A549 (cell line): ENCODE measurements at regions not wholly inside any gene's neighbourhood (a gene's known extent, or its start where the extent isn't known, plus 50 kb on each side); places are given as distances from the start of the nearest gene placed in this dataset.

Experiments used
- BHLHE40 ChIP-seq: IDR thresholded peaks from 2 replicates; pipeline ENCODE4 v1.6.1; 2012; ENCODE audit warnings: low read depth, low read length, inconsistent platforms
- CHD2 ChIP-seq: fragments of 150-350 bp; IDR thresholded peaks from 2 replicates; pipeline ENCODE4 v1.6.1; 2014; ENCODE audit warnings: low read length; ENCODE audit not compliant: partially characterized antibody
- CTCF ChIP-seq: fragments of >200 bp; sonication (Bioruptor Twin); formaldehyde crosslinking; IDR thresholded peaks from 3 replicates; pipeline ENCODE4 v1.5.1; 2016
- EP300 ChIP-seq, 2 experiments: fragments of >200 bp; sonication (Bioruptor Twin); formaldehyde crosslinking; IDR thresholded peaks; 2 replicates in 1 of 2; 3 replicates in 1 of 2; pipeline ENCODE4 v1.6.1; 2016 to 2017
- ESRRA ChIP-seq: fragments of 150-350 bp; IDR thresholded peaks from 2 replicates; pipeline ENCODE4 v1.6.1; 2014; ENCODE audit warnings: mild to moderate bottlenecking, low read length, borderline replicate concordance
- GATA3 ChIP-seq: IDR thresholded peaks from 2 replicates; pipeline ENCODE4 v1.6.1; 2012; ENCODE audit warnings: borderline replicate concordance
- HDAC2 ChIP-seq: fragments of 200-600 bp; sonication (generic); IDR thresholded peaks from 2 replicates; pipeline ENCODE4 v1.6.1; 2016
- HOXA7 ChIP-seq: fragments of 250-450 bp; sonication (Bioruptor Pico); IDR thresholded peaks from 2 replicates; pipeline ENCODE4 v1.5.0; 2020; ENCODE audit warnings: mild to moderate bottlenecking, moderate library complexity
- NPAS2 ChIP-seq: fragments of 250-450 bp; sonication (Bioruptor Pico); IDR thresholded peaks from 2 replicates; pipeline ENCODE4 v1.8.0; 2022; ENCODE audit warnings: mild to moderate bottlenecking, moderate library complexity, borderline replicate concordance
- POLR2A ChIP-seq: IDR thresholded peaks from 2 replicates; pipeline ENCODE4 v1.6.1; 2012; ENCODE audit warnings: mild to moderate bottlenecking, low read length
- POLR2AphosphoS2 ChIP-seq: conservative IDR thresholded peaks from 2 replicates; pipeline ENCODE4 v1.6.1; 2012; ENCODE audit warnings: low read length, improper control_type of control experiment, inconsistent platforms
- TF ChIP-seq, protein P1 (sequence below): IDR thresholded peaks from 2 replicates; pipeline ENCODE4 v1.6.1; 2012
- TF ChIP-seq, protein P2 (sequence below): fragments of 200-600 bp; sonication (generic); IDR thresholded peaks from 2 replicates; pipeline ENCODE4 v1.6.1; 2016; ENCODE audit warnings: antibody characterized with exemption, mild to moderate bottlenecking, moderate library complexity

DNA sequence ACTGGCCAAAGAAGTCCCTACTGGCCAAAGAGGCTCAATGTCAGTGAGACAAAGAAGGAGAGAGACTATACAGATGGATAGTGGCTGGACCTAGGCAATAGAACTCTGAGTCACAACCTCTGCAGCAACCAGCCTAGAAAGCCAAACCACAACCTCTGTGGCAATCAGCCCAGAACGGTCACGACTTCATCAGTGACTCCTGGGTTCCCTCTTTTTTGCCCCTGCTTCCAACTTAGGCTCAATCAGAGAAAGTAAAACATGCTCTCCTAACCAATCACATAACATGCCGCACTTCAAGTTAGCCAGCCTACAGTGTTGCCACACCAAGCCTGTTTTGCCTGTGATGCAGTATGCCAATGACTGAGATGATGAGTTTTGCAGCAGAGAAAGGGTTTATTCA lies 203.4 kb downstream of the ANAPC10 start:
- TF ChIP-seq CHD2 (no peak), CTCF (no peak), HDAC2 (no peak), BHLHE40 (no peak), NPAS2 (CRISPR knock-in tag) (no peak), POLR2A (no peak), POLR2AphosphoS2 (no peak), GATA3 (no peak), EP300 (IDR thresholded peaks at IDR 0.05) (no peak), HOXA7 (no peak), ESRRA (no peak)
- TF ChIP-seq, protein P1, sequence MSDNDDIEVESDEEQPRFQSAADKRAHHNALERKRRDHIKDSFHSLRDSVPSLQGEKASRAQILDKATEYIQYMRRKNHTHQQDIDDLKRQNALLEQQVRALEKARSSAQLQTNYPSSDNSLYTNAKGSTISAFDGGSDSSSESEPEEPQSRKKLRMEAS: no peak
- TF ChIP-seq, protein P2, sequence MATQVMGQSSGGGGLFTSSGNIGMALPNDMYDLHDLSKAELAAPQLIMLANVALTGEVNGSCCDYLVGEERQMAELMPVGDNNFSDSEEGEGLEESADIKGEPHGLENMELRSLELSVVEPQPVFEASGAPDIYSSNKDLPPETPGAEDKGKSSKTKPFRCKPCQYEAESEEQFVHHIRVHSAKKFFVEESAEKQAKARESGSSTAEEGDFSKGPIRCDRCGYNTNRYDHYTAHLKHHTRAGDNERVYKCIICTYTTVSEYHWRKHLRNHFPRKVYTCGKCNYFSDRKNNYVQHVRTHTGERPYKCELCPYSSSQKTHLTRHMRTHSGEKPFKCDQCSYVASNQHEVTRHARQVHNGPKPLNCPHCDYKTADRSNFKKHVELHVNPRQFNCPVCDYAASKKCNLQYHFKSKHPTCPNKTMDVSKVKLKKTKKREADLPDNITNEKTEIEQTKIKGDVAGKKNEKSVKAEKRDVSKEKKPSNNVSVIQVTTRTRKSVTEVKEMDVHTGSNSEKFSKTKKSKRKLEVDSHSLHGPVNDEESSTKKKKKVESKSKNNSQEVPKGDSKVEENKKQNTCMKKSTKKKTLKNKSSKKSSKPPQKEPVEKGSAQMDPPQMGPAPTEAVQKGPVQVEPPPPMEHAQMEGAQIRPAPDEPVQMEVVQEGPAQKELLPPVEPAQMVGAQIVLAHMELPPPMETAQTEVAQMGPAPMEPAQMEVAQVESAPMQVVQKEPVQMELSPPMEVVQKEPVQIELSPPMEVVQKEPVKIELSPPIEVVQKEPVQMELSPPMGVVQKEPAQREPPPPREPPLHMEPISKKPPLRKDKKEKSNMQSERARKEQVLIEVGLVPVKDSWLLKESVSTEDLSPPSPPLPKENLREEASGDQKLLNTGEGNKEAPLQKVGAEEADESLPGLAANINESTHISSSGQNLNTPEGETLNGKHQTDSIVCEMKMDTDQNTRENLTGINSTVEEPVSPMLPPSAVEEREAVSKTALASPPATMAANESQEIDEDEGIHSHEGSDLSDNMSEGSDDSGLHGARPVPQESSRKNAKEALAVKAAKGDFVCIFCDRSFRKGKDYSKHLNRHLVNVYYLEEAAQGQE: no peak
